ENCODE measurements at regions not wholly inside any gene's neighbourhood (a gene's known extent, or its start where the extent isn't known, plus 50 kb on each side); places are given as distances from the start of the nearest gene placed in this dataset.

DNA sequence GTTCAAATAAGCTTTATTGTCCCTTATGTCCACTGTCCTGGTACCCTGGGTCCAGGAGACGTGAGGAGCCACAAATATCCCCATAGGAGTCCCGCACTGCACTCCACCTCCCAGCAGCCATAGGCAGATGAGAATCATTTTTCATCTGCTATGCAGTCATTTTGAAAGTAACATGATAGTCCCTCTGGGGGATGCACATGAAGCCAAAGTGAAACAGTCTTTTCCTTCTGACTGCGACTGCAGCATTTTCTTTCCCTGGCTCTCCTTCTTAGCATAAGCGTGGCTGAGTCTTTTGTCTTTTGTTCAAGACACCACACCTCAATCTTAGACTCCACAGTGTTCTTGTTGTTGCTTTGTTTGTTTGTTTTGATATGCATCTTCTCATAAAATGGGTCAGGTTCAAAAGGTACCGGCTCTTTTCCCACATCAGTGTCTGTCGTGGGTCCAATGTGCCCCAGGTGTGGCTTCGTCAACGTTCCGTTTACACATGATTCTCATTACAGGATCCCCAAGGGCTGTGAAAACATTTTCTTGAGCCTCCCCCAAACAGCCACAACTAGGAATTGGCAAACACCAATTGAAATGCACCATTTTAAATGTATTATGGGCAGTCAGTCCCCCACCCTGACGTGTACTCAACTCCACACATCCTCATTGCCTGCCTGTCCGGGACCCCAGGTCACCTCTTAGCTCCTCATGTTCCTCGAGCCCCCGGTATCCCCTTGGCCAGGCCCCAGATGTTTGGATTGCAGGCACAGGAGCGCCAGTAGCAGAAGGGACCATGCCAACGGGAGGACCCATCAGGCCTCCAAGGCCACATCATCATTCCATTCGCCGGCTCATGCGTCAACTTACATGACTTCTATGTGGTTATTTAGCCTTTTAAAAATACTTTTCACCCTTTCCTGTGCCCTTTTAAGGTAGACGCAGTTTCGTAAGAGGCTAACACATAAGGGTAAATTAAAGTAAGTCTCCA is 237.8 kb upstream of the DAPK1 start (continued):
- no peak for TF ChIP-seq RAD21 (IDR thresholded peaks at IDR 0.05 in 1 of 2, conservative IDR thresholded peaks at IDR 0.05 in 1 of 2; ENCODE audit: low read depth in 2 of 2, low read length in 2 of 2)
